Transverse colon (tissue), 4 donors: ENCODE measurements at regions not wholly inside any gene's neighbourhood (a gene's known extent, or its start where the extent isn't known, plus 50 kb on each side); places are given as distances from the start of the nearest gene placed in this dataset.

Experiments
- DNase-seq: peaks from one replicate; pipeline ENCODE4 v3.0.0-alpha.2; 2019
- H3K27ac ChIP-seq, 4 donors: fragments of 200-600 bp; sonication (generic); 2 replicates each; pipeline ENCODE4 v1.5.1; 2016 to 2018; ENCODE audit warnings: inconsistent platforms in 4 of 4
- H3K27me3 ChIP-seq: fragments of 200-600 bp; sonication (generic); 2 replicates; pipeline ENCODE4 v1.5.1; 2017; ENCODE audit warnings: inconsistent platforms
- H3K36me3 ChIP-seq, 4 donors: fragments of 200-600 bp; sonication (generic); 2 replicates each; pipeline ENCODE4 v1.5.1; 2017 to 2019; ENCODE audit warnings: inconsistent platforms in 4 of 4
- H3K4me1 ChIP-seq, 4 donors: fragments of 200-600 bp; sonication (generic); 2 replicates each; pipeline ENCODE4 v1.5.1; 2017 to 2020; ENCODE audit warnings: inconsistent platforms in 4 of 4
- H3K4me3 ChIP-seq, 4 donors: fragments of 200-600 bp; sonication (generic); 1 replicate in 1 of 4; 2 replicates in 3 of 4; pipeline versions ENCODE4 v1.5.1 to v1.6.1; 2017 to 2019; ENCODE audit warnings: inconsistent platforms in 4 of 4
- H3K9me3 ChIP-seq, 2 donors: fragments of 200-600 bp; sonication (generic); 2 replicates each; pipeline ENCODE4 v1.5.1; 2017 to 2019; ENCODE audit warnings: inconsistent platforms in 2 of 2
- CTCF ChIP-seq, 5 experiments: fragments of 200-600 bp in 3 of 5; fragments of 450-650 bp in 2 of 5; sonication (generic) in 3 of 5; IDR thresholded peaks; 1 replicate in 2 of 5; 2 replicates in 3 of 5; pipeline ENCODE4 v1.5.1; 2016 to 2017; ENCODE audit warnings: antibody characterized with exemption in 5 of 5, inconsistent platforms in 3 of 5, mild to moderate bottlenecking in 2 of 5, moderate library complexity in 1 of 5
- EP300 ChIP-seq: sonication (generic); formaldehyde crosslinking; IDR thresholded peaks from one replicate; pipeline ENCODE4 v1.6.1; 2017; ENCODE audit warnings: antibody characterized with exemption, low read depth
- POLR2A ChIP-seq: fragments of 450-650 bp; IDR thresholded peaks from one replicate; pipeline ENCODE4 v1.6.1; 2016; ENCODE audit warnings: antibody characterized with exemption, mild to moderate bottlenecking, moderate library complexity
- POLR2AphosphoS5 ChIP-seq, 3 donors: sonication (generic); formaldehyde crosslinking; IDR thresholded peaks; one replicate each; pipeline ENCODE4 v1.6.1; 2016; ENCODE audit warnings: antibody characterized with exemption in 3 of 3
- WGBS, 2 donors: methylation state at CpG; one replicate each; pipeline ENCODE4 v1.1.5; 2018; ENCODE audit warnings: low coverage in 1 of 2; 5-methylcytosine and 5-hydroxymethylcytosine counted together
- in situ Hi-C, 4 donors: fragments of 200-750 bp; cut with MboI; loops; one replicate each; pipeline versions ENCODE4 v1.15.0 to v1.15.1; 2017; ENCODE audit warnings: low sequenced_read_pairs in 3 of 4, low pct_ligation_motif_present in 1 of 4, low pct_unique_long_range_greater_than_20kb in 1 of 4
- intact Hi-C: fragments of 100-400 bp; cut with DNase I; formaldehyde crosslinking; loops from one replicate; pipeline ENCODE4 v1.15.1; 2023; ENCODE audit warnings: low total_unique reads

GRCh38 chr5:84825606-84826005, 440.9 kb upstream of the EDIL3 start:
- in situ Hi-C loops (no loop called here), intact Hi-C loops (no loop called here)
- WGBS, 2 donors, result 63 to 74% methylated on average over 1 of the region's 1 CpG
- TF ChIP-seq EP300 (no peak), CTCF (IDR thresholded peaks at IDR 0.05) (no peak), POLR2AphosphoS5 (IDR thresholded peaks at IDR 0.05) (no peak), POLR2A (no peak)
- Histone ChIP-seq H3K4me3 (no peak overlapping the region), H3K9me3 (no peaks in the 10 kb centered on the region), H3K27ac (no peak overlapping the region), H3K36me3 (no peaks in the 10 kb centered on the region), H3K4me1 (no peaks in the 10 kb centered on the region), H3K27me3 (no peaks in the 10 kb centered on the region)
- DNase-seq, result no peak

GRCh38 chr5:84821924-84822323, 437.2 kb upstream of the EDIL3 start:
- Histone ChIP-seq H3K9me3 (no peaks in the 10 kb centered on the region), H3K4me3 (no peak overlapping the region), H3K36me3 (no peaks in the 10 kb centered on the region), H3K27me3 (no peaks in the 10 kb centered on the region), H3K27ac (no peak overlapping the region), H3K4me1 (no peaks in the 10 kb centered on the region)
- intact Hi-C loops, result no loop called here
- 56 to 60% methylated on average over 3 of the region's 3 CpGs for WGBS, 2 donors
- no peak for DNase-seq
- in situ Hi-C loops, result no loop called here
- TF ChIP-seq EP300, result no peak
- TF ChIP-seq POLR2AphosphoS5 (IDR thresholded peaks at IDR 0.05), result no peak
- no peak for TF ChIP-seq POLR2A
- TF ChIP-seq CTCF (IDR thresholded peaks at IDR 0.05), result no peak

- Histone ChIP-seq H3K4me1 (no peaks in the 10 kb centered on the region), H3K36me3 (no peaks in the 10 kb centered on the region), H3K27ac (no peak overlapping the region), H3K4me3 (no peak overlapping the region), H3K9me3 (no peaks in the 10 kb centered on the region), H3K27me3 (no peaks in the 10 kb centered on the region)
- in situ Hi-C loops, result no loop called here
- no peak for TF ChIP-seq POLR2A
- intact Hi-C loops, result no loop called here
- 83 to 100% methylated on average over 3 to 5 of the region's 5 CpGs for WGBS, 2 donors
- DNase-seq, result no peak
These were observed 433.3 kb upstream of the EDIL3 start for GRCh38 chr5:84817953-84818352.

- Histone ChIP-seq H3K9me3 (no peaks in the 10 kb centered on the region), H3K36me3 (no peaks in the 10 kb centered on the region), H3K27me3 (no peaks in the 10 kb centered on the region), H3K4me1 (no peaks in the 10 kb centered on the region), H3K27ac (no peak overlapping the region), H3K4me3 (no peak overlapping the region)
- no peak for DNase-seq
- 40 to 56% methylated on average over 4 of the region's 4 CpGs for WGBS, 2 donors
- in situ Hi-C loops (no loop called here), intact Hi-C loops (no loop called here)
- no peak for TF ChIP-seq POLR2AphosphoS5 (IDR thresholded peaks at IDR 0.05)
- no peak for TF ChIP-seq POLR2A
- no peak for TF ChIP-seq CTCF (IDR thresholded peaks at IDR 0.05)
- TF ChIP-seq EP300, result no peak
These were observed 432.3 kb upstream of the EDIL3 start for GRCh38 chr5:84816746-84817547.

- Histone ChIP-seq H3K4me3 (no peak overlapping the region), H3K27ac (no peak overlapping the region), H3K36me3 (no peaks in the 10 kb centered on the region), H3K27me3 (no peaks in the 10 kb centered on the region), H3K9me3 (no peaks in the 10 kb centered on the region), H3K4me1 (no peaks in the 10 kb centered on the region)
- WGBS, 2 donors, result 73 to 83% methylated on average over 1 of the region's 1 CpG
- TF ChIP-seq EP300, result no peak
- no peak for TF ChIP-seq CTCF (IDR thresholded peaks at IDR 0.05)
- TF ChIP-seq POLR2A, result no peak
- no peak for TF ChIP-seq POLR2AphosphoS5 (IDR thresholded peaks at IDR 0.05)
- in situ Hi-C loops, result no loop called here
- intact Hi-C loops, result no loop called here
- no peak for DNase-seq
These were observed 431.5 kb upstream of the EDIL3 start for GRCh38 chr5:84816160-84816559.
